Neural cell (in vitro differentiated cells): ENCODE measurements at regions not wholly inside any gene's neighbourhood (a gene's known extent, or its start where the extent isn't known, plus 50 kb on each side); places are given as distances from the start of the nearest gene placed in this dataset.

Source experiments
- H2AFZ ChIP-seq: fragments of 200-600, 300-800 bp; sonication (generic), shearing (Covaris generic); 2 replicates; pipeline ENCODE4 v1.6.0; 2014; ENCODE audit warnings: low read depth, mild to moderate bottlenecking, antibody characterized with exemption, low read length, moderate library complexity
- H3F3A ChIP-seq: fragments of 200-600 bp; shearing (Covaris generic); 2 replicates; pipeline ENCODE4 v1.6.1; 2016; ENCODE audit warnings: mild to moderate bottlenecking, moderate library complexity, mixed read lengths, antibody characterized with exemption, low read length; ENCODE audit not compliant: insufficient read depth, poor library complexity, severe bottlenecking
- H3K27ac ChIP-seq: fragments of 200-600, 300-800 bp; sonication (generic), shearing (Covaris generic); 2 replicates; pipeline ENCODE4 v1.5.1; 2014; ENCODE audit warnings: mild to moderate bottlenecking, low read length, moderate library complexity
- H3K27me3 ChIP-seq: fragments of 300-800, 200-600 bp; sonication (generic), shearing (Covaris generic); 2 replicates; pipeline ENCODE4 v1.6.0; 2014; ENCODE audit warnings: mild to moderate bottlenecking, low read depth, low read length, moderate library complexity; ENCODE audit not compliant: insufficient read depth
- H3K36me3 ChIP-seq: fragments of 300-800, 200-600 bp; sonication (generic), shearing (Covaris generic); 2 replicates; pipeline ENCODE4 v1.5.1; 2014; ENCODE audit warnings: mild to moderate bottlenecking, antibody characterized with exemption, low read length, moderate library complexity; ENCODE audit not compliant: insufficient read depth
- H3K4me2 ChIP-seq: fragments of 300-800, 200-600 bp; sonication (generic), shearing (Covaris generic); 2 replicates; pipeline ENCODE4 v1.6.0; 2014; ENCODE audit warnings: mild to moderate bottlenecking, low read length
- H3K4me3 ChIP-seq: fragments of 300-800, 200-600 bp; sonication (generic), shearing (Covaris generic); 2 replicates; pipeline ENCODE4 v1.5.1; 2014; ENCODE audit warnings: mild to moderate bottlenecking, low read length, moderate library complexity
- H3K79me2 ChIP-seq: fragments of 200-600 bp; shearing (Covaris generic); replicated peaks from 2 replicates; pipeline ENCODE4 v1.6.0; 2014; ENCODE audit warnings: mild to moderate bottlenecking, low read length, moderate library complexity; ENCODE audit not compliant: insufficient read depth
- H3K9ac ChIP-seq: fragments of 300-800, 200-600 bp; sonication (generic), shearing (Covaris generic); 2 replicates; pipeline ENCODE4 v1.6.1; 2016; ENCODE audit warnings: mild to moderate bottlenecking, low read length, mixed read lengths
- H3K9me2 ChIP-seq: fragments of 200-600 bp; shearing (Covaris generic); 2 replicates; pipeline ENCODE4 v1.6.1; 2016; ENCODE audit warnings: mild to moderate bottlenecking, low read length, mixed read lengths; ENCODE audit not compliant: insufficient read depth
- H3K9me3 ChIP-seq: fragments of 200-600, 300-800 bp; sonication (generic), shearing (Covaris generic); 2 replicates; pipeline ENCODE4 v1.6.1; 2016; ENCODE audit warnings: mild to moderate bottlenecking, mixed run types, low read length, moderate library complexity, mixed read lengths
- H4K20me1 ChIP-seq: fragments of 200-600 bp; shearing (Covaris generic); 2 replicates; pipeline ENCODE4 v1.6.1; 2016; ENCODE audit warnings: mild to moderate bottlenecking, mixed run types; ENCODE audit not compliant: insufficient read depth
- EP300 ChIP-seq: fragments of 450-650 bp; conservative IDR thresholded peaks from 2 replicates; pipeline ENCODE4 v1.6.1; 2014; ENCODE audit warnings: antibody characterized with exemption, mild to moderate bottlenecking, moderate library complexity; ENCODE audit not compliant: poor library complexity, severe bottlenecking
- EZH2 ChIP-seq: fragments of 200-600, 300-800 bp; shearing (Covaris generic), sonication (generic); IDR thresholded peaks from 2 replicates; pipeline ENCODE4 v1.6.1; 2014; ENCODE audit warnings: antibody characterized with exemption, low read length, borderline replicate concordance, mild to moderate bottlenecking; ENCODE audit not compliant: insufficient read depth, poor library complexity, severe bottlenecking
- MXI1 ChIP-seq: fragments of 450-650 bp; conservative IDR thresholded peaks from 2 replicates; pipeline ENCODE4 v1.6.1; 2014; ENCODE audit warnings: antibody characterized with exemption, mild to moderate bottlenecking; ENCODE audit not compliant: poor library complexity, severe bottlenecking
- POLR2AphosphoS5 ChIP-seq: IDR thresholded peaks from 2 replicates; pipeline ENCODE4 v1.6.1; 2012
- RAD21 ChIP-seq: fragments of 450-650 bp; conservative IDR thresholded peaks from 2 replicates; pipeline ENCODE4 v1.6.1; 2014; ENCODE audit warnings: antibody characterized with exemption, mild to moderate bottlenecking, moderate library complexity
- SMC3 ChIP-seq: fragments of 450-650 bp; conservative IDR thresholded peaks from 2 replicates; pipeline ENCODE4 v1.6.1; 2014; ENCODE audit warnings: antibody characterized with exemption, mild to moderate bottlenecking, moderate library complexity; ENCODE audit not compliant: poor library complexity
- TAF1 ChIP-seq: IDR thresholded peaks from 2 replicates; pipeline ENCODE4 v1.6.1; 2012; ENCODE audit warnings: low read depth
- TF ChIP-seq, protein P1 (sequence below): fragments of 450-650 bp; IDR thresholded peaks from 2 replicates; pipeline ENCODE4 v1.5.1; 2014; ENCODE audit warnings: antibody characterized with exemption, mild to moderate bottlenecking, moderate library complexity; ENCODE audit not compliant: poor library complexity, severe bottlenecking
- TF ChIP-seq, protein P2 (sequence below): IDR thresholded peaks from 2 replicates; pipeline ENCODE4 v1.6.1; 2012; ENCODE audit warnings: borderline replicate concordance

DNA sequence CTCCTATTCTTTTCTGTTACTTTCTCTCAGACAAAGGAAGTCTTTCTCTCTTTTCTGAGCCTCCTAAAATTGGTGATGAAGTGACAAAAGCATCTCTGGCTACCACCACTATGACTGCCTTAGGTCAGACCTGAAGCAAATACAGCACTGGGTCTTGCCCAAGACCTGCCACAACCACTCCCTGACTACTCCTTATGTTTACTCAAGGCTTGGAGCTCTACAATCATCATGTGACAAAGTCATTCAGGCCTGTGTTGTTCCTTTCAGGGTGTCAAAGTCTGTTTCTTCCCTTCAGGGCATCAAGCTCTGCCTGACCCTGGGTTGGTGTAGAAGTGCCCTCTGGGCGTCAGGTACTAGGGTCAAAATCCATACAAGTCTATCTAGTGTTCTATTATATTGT, 419.2 kb upstream of the CT83 start:
- no peak overlapping the region for H3K27ac ChIP-seq
- TF ChIP-seq MXI1 (no peak), EZH2 (no peak), POLR2AphosphoS5 (no peak), TAF1 (no peak), SMC3 (no peak)
- H3K9ac ChIP-seq, result no peak overlapping the region
- no peaks in the 10 kb centered on the region for H4K20me1 ChIP-seq
- H2AFZ ChIP-seq, result no peak overlapping the region
- H3K9me2 ChIP-seq, result no peaks in the 10 kb centered on the region
- H3K36me3 ChIP-seq, result no peaks in the 10 kb centered on the region
- no peaks in the 10 kb centered on the region for H3K27me3 ChIP-seq
- no peak overlapping the region for H3K4me2 ChIP-seq
- H3K9me3 ChIP-seq, result no peaks in the 10 kb centered on the region
- no peak overlapping the region for H3K4me3 ChIP-seq
- H3F3A ChIP-seq, result no peaks in the 10 kb centered on the region
- H3K79me2 ChIP-seq, result no peaks in the 10 kb centered on the region

DNA sequence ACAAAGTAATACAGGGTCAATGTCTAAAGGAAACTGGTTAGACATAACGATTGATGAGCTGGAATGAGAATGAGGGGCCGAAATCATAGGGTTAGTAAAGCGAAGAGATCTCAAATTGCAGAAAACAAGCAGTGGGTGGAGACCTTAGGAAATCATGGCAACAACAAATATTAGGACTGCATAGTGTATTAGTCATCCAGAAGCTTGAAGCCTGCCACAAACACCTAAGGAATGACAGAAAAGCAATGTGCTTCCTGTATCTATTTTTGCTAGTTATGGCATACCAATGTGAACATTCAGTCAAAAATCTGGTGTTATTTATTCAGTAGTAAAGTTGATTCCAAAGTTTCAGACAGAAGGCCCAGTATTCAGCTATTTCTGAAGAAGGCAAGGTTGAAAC, 410.9 kb upstream of the CT83 start:
- Histone ChIP-seq H3K4me3 (no peak overlapping the region), H3F3A (no peaks in the 10 kb centered on the region), H3K36me3 (no peaks in the 10 kb centered on the region), H3K9me2 (no peaks in the 10 kb centered on the region), H3K9ac (no peak overlapping the region), H3K9me3 (no peaks in the 10 kb centered on the region), H3K79me2 (no peaks in the 10 kb centered on the region), H2AFZ (no peak overlapping the region), H3K27me3 (no peaks in the 10 kb centered on the region), H3K4me2 (no peak overlapping the region), H4K20me1 (no peaks in the 10 kb centered on the region), H3K27ac (no peak overlapping the region)
- TF ChIP-seq, protein P1, sequence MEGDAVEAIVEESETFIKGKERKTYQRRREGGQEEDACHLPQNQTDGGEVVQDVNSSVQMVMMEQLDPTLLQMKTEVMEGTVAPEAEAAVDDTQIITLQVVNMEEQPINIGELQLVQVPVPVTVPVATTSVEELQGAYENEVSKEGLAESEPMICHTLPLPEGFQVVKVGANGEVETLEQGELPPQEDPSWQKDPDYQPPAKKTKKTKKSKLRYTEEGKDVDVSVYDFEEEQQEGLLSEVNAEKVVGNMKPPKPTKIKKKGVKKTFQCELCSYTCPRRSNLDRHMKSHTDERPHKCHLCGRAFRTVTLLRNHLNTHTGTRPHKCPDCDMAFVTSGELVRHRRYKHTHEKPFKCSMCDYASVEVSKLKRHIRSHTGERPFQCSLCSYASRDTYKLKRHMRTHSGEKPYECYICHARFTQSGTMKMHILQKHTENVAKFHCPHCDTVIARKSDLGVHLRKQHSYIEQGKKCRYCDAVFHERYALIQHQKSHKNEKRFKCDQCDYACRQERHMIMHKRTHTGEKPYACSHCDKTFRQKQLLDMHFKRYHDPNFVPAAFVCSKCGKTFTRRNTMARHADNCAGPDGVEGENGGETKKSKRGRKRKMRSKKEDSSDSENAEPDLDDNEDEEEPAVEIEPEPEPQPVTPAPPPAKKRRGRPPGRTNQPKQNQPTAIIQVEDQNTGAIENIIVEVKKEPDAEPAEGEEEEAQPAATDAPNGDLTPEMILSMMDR, result no peak
- TF ChIP-seq MXI1 (no peak), RAD21 (no peak), TAF1 (no peak), EP300 (no peak)
- TF ChIP-seq, protein P2, sequence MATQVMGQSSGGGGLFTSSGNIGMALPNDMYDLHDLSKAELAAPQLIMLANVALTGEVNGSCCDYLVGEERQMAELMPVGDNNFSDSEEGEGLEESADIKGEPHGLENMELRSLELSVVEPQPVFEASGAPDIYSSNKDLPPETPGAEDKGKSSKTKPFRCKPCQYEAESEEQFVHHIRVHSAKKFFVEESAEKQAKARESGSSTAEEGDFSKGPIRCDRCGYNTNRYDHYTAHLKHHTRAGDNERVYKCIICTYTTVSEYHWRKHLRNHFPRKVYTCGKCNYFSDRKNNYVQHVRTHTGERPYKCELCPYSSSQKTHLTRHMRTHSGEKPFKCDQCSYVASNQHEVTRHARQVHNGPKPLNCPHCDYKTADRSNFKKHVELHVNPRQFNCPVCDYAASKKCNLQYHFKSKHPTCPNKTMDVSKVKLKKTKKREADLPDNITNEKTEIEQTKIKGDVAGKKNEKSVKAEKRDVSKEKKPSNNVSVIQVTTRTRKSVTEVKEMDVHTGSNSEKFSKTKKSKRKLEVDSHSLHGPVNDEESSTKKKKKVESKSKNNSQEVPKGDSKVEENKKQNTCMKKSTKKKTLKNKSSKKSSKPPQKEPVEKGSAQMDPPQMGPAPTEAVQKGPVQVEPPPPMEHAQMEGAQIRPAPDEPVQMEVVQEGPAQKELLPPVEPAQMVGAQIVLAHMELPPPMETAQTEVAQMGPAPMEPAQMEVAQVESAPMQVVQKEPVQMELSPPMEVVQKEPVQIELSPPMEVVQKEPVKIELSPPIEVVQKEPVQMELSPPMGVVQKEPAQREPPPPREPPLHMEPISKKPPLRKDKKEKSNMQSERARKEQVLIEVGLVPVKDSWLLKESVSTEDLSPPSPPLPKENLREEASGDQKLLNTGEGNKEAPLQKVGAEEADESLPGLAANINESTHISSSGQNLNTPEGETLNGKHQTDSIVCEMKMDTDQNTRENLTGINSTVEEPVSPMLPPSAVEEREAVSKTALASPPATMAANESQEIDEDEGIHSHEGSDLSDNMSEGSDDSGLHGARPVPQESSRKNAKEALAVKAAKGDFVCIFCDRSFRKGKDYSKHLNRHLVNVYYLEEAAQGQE, result no peak

DNA sequence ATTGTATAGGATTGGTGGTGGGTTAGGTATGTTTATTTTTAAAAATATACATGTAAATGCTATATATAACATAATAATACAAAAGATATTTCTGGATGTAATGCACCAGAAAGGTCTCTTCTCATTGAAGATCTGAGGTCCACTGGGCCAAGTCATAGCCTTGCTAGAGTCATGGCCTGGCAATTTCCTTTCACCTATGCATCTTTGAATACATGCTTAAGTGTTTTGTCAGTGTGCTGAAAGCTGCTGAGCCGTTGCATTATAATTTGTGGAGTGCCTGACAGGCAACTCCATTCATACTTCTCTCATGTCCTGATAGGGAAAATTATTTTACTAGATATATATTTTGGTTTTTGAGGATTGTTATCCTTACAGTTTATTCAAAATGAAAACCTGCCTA, 410.2 kb upstream of the CT83 start:
- TF ChIP-seq, protein P1, result no peak
- TF ChIP-seq RAD21, result no peak
- TF ChIP-seq, protein P2, result no peak
- no peak for TF ChIP-seq EZH2
- TF ChIP-seq POLR2AphosphoS5, result no peak
- Histone ChIP-seq H3K79me2 (no peaks in the 10 kb centered on the region), H3K4me2 (no peak overlapping the region), H3K27ac (no peak overlapping the region), H2AFZ (no peak overlapping the region), H3K4me3 (no peak overlapping the region), H3F3A (no peaks in the 10 kb centered on the region), H3K9ac (no peak overlapping the region), H3K9me3 (no peaks in the 10 kb centered on the region), H3K27me3 (no peaks in the 10 kb centered on the region), H4K20me1 (no peaks in the 10 kb centered on the region), H3K36me3 (no peaks in the 10 kb centered on the region), H3K9me2 (no peaks in the 10 kb centered on the region)
